Fibroblast of pulmonary artery (primary cell): ENCODE measurements at regions not wholly inside any gene's neighbourhood (a gene's known extent, or its start where the extent isn't known, plus 50 kb on each side); places are given as distances from the start of the nearest gene placed in this dataset.
"Not testable (repeated sequence)": the region's sequence is repeated elsewhere in the genome, so short reads cannot be mapped to it uniquely, and the experiment has no call there.

Experiments used
- DNase-seq: peaks from one replicate; pipeline ENCODE4 v3.0.0-alpha.2; 2010; ENCODE audit warnings: low read depth
- H3K4me3 ChIP-seq: replicated peaks from 2 replicates; pipeline ENCODE4 v1.5.1; 2011; ENCODE audit warnings: low read depth, mild to moderate bottlenecking, control low read depth, low read length, moderate library complexity
- TF ChIP-seq, protein P1 (sequence below): IDR thresholded peaks from 2 replicates; pipeline ENCODE4 v1.5.1; 2011; ENCODE audit warnings: mild to moderate bottlenecking, control low read depth, low read length, inconsistent platforms; ENCODE audit errors: missing control alignments

DNA sequence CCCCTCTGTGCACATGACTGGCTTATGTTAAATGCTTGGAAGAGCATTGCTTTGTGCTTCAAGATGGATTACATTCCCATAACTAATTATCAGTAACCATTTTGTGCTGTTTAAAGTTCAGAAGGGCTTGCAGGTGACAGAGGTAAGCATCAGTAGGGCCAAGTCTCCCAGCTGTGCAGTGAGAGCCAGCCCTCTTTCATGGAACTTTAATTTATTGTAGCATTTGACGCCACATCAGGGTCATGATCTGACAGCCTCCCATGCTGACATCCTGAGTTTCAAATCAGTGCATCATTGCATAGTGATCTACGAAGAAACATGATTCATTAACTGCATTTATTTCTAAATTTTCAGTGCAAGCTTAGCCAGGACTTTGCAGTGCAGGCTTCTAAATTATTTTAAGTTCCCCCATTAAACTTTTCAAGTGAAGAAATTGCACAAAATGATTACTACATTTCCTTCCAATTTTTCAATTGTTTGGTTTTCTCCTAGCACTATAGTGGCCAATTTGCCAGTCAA is 380.9 kb downstream of the UTRN start:
- no peak for DNase-seq
- no peak overlapping the region for H3K4me3 ChIP-seq
- TF ChIP-seq, protein P1, sequence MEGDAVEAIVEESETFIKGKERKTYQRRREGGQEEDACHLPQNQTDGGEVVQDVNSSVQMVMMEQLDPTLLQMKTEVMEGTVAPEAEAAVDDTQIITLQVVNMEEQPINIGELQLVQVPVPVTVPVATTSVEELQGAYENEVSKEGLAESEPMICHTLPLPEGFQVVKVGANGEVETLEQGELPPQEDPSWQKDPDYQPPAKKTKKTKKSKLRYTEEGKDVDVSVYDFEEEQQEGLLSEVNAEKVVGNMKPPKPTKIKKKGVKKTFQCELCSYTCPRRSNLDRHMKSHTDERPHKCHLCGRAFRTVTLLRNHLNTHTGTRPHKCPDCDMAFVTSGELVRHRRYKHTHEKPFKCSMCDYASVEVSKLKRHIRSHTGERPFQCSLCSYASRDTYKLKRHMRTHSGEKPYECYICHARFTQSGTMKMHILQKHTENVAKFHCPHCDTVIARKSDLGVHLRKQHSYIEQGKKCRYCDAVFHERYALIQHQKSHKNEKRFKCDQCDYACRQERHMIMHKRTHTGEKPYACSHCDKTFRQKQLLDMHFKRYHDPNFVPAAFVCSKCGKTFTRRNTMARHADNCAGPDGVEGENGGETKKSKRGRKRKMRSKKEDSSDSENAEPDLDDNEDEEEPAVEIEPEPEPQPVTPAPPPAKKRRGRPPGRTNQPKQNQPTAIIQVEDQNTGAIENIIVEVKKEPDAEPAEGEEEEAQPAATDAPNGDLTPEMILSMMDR: no peak

DNA sequence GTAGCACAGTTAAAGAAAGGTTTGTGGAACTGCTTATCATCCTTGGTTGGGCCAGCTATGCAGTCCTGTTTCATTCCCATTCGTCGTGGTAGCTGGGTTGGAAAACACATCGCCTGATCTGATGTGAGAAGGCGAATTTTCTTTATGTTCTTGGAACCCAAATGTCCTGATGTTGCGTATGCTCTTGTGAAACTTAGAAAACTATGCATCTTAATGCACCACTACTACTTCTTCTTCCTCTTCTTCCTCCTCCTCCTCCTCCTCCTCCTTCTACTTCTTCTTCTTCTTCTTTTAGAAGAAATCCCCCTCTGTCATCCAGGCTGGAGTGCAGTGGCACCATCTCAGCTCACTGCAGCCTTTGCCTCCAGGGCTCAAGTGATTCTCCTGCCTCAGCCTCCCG is 381.6 kb downstream of the UTRN start:
- no peak for DNase-seq
- TF ChIP-seq, protein P1: no peak
- no peak overlapping the region for H3K4me3 ChIP-seq

DNA sequence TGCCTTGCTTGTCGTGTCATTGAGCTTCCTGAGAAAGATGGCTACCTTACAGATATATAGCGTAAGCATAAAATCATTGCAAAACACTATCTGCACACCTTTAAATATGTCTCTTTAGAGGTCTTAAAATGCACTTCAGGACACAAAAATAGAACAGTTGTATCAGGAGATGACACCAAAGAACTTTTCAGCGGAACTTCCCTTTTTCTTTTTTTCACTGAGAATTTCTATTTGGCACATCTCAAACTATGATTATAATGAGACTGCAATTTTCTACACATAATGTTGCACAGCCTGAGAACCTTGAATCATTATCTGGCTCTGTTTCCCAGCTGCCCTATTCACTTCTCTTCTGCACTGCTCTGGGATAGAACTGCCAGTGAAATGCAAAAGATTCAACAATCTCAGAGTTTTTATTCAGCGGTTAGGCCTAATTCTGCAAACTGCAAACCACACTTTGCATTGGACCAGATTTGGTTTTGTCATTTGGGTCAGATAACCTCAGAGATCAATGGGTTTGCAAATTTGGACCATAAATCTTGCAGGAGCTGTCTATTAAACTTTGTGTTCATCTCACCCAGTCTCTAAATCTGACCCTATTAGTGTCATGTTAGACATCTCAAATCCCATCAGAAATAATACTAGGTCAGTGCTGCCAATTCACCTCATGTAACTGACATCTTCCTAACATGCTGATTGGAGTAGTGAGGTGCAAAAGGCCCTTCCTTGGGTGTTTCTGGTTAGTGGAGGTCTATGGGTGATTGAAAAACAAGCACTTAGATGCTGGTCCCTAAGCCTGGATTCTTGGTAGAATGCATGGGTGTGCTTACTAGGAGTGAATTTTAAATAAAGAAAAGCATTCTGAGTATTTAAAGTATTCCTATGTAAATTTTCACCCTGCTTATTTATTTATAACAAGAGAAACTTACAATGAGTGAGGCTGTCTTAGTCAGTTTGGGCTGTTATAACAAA is 382.7 kb downstream of the UTRN start:
- TF ChIP-seq, protein P1: no peak
- no peak overlapping the region for H3K4me3 ChIP-seq

DNA sequence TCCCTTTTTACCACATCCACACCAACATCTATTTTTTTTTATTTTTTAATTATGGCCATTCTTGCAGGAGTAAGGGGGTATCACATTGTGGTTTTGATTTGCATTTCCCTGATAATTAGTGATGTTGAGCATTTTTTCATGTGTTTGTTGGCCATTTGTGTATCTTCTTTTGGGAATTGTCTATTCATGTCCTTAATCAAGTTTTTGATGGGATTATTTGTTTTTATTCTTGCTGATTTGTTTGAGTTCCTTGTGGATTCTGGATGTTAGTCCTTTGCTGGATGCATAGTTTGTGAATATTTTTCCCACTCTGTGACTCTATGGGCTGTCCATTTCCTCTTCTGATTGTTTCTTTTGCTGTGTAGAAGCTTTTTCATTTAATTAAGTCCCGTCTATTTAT is 385.1 kb downstream of the UTRN start:
- not testable (repeated sequence) for DNase-seq, H3K4me3 ChIP-seq

More for the DNA sequence above, 382.7 kb downstream of the UTRN start:
- DNase-seq: no peak

DNA sequence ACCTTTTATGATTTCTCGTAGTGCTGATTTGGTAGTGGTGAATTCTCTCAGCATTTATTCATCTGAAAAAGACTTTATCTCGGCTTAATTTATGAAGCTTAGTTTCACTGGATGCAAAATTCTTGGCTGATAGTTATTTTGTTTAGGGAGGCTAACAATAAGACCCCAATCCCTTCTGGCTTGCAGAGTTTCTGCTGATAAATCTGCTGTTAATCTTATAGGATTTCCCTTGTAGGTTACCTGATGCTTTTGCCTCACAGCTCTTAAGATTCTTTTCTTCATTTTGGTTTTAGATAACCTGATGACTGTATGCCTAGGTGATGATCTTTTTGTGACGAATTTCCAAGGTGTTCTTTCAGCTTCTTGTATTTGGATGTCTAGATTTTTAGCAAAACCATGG is 388.7 kb downstream of the UTRN start:
- no peak for DNase-seq
- H3K4me3 ChIP-seq: no peak overlapping the region
- TF ChIP-seq, protein P1: no peak

DNA sequence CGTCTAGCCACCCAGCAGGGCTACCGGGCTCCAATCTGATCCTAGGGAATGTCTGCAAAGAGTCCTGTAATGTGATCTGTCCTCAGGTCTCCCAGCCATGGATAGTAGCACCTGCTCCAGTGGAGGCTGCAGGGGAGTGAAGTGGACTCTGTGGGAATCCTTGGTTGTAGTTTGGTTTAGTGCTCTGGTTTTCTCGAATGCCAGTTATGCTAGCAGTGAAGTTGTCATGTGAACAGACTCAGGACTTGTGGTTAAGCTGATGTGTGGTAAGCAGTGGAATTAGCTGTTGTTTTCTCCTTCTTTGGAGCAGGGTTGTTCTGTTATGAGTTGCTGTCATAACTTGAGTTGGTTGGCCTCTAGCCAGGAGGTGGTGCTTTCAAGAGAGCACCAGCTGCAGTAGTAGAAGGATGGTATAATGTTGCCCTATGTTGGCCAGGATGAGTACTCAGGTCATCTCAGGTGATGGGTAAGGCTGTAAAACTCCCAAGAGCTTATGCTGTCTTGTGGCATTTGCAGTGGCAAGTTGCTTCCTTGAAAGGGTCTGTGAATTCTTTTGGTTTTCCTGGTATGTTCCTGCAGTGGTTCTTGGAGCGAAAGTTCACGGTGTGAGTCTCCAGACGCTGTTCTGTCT is 390.2 kb downstream of the UTRN start:
- TF ChIP-seq, protein P1: no peak
- DNase-seq: peak; percentile 65
- no peak overlapping the region for H3K4me3 ChIP-seq

DNA sequence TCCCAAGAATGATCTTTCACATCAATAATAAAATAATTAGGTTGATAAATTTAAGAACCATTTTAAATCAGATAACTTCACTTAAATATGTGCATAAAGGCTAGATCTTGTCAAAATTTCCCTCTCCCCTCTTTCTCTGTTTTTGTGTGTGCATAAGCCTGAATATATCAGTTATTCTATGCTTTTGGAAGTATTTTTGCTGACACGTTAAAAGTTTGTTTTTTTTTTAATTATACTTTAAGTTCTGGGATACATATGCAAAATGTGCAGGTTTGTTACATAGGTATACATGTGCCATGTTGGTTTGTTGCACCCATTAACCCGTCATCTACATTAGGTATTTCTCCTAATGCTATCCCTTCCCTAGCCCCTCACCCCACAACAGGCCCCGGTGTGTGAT is 391.2 kb downstream of the UTRN start:
- not testable (repeated sequence) for DNase-seq, H3K4me3 ChIP-seq

DNA sequence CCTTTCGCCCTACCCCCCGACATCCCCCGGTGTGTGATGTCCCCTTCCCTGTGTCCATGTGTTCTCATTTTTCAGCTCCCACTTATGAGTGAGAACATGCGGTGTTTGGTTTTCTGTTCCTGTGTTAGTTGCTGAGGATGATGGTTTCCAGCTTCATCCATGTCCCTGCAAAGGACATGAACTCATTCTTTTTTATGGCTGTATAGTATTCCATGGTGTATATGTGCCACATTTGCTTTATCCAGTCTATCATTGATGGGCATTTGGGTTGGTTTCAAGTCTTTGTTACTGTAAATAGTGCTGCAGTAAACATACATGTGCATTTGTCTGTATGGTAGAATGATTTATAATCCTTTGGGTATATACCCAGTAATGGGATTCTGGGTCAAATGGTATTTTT is 392.1 kb downstream of the UTRN start:
- DNase-seq, H3K4me3 ChIP-seq: not testable (repeated sequence)
